HS-27A (cell line): ENCODE measurements at regions not wholly inside any gene's neighbourhood (a gene's known extent, or its start where the extent isn't known, plus 50 kb on each side); places are given as distances from the start of the nearest gene placed in this dataset.

Experiments used
- DNase-seq: peaks from one replicate; pipeline ENCODE4 v3.0.0-alpha.2; 2012; ENCODE audit warnings: low read depth, missing footprints

DNA sequence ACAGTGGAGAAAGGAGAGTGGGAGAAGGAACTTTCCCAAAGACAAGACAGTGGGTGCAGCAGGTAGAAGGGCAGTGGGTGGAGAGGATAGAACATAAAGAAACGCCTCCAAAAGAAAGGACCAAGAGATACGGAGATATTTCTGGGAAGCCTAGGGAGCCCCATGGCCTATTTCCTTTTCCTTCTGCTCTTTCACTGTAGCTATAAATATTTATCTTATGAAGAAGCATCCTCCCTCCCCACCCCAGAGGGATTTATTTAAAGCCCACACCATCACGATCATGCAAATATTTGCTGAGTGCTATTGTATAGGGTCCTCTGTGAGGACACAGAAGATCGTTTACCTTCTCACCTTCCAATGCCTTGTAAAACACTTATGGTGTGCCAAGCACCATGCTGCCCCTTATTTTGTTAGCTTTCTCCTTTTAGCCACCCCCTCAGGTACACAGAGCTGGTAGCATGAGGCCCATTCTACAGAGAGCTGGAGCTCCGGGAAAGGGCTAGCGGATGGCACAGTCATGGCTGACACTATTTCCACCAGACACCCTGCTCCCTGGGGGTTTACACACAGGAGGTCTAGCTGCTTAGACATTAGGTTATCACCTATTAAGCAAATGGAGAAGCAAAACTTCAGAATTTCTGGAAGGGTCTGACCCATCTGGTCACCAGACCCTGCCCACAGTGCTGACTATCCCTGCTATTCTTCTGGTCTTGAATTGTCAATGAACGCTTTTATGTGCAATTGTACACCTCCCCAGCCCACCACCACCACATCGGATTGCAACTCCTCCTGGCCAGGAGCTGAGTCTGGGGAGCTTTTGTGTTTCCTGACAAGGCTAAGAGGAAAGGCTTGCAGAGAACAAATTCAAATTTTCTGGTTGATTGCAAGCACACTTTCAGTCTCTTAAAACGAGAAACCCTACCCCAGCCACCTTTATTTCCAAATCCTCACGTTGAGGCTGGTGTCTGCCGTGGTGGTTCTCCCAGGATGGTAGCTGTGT lies 91.8 kb upstream of the KLF7 start:
- DNase-seq = no peak

- DNase-seq = peak; percentile 89
Measured at GRCh38 chr2:207258263-207258991, 92.7 kb upstream of the KLF7 start.

DNA sequence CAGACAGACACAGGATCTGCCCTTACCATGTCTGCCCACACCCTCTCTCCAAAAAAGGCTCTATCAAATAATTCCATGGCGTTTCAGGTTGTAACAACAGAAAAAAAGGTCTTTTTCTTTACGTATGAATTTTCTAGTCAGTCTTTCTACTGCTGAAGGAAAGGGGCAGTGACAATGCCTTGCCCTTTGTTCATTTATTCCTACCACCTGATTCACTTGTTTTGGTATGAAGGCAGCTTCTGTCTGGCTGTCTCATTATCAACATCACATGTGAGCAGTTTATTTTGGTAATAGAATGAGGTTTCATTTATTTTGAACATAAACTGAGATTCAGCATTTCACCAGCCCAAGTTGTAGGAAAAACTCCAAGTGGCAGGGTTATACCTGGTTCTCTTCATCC lies 94.3 kb upstream of the KLF7 start:
- DNase-seq = no peak

DNA sequence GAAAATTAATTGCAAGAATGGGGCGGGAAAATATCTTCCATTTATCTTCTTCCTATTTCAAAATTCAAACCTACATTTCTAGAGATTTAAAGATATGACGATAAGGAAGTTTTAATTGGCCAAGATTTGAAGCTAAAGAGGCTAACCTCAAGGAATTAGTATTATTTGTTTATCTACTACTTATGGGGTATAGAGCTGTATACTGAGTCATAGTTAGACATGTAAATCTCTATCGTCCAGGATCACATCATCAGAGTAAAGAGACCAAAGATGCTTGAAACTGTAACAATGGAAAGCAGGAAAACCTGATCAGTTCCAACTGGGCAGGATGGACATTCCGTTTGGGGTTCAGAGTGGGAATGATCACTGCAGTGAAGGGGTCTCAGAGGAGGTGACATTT lies 95.2 kb upstream of the KLF7 start:
- DNase-seq = no peak

DNA sequence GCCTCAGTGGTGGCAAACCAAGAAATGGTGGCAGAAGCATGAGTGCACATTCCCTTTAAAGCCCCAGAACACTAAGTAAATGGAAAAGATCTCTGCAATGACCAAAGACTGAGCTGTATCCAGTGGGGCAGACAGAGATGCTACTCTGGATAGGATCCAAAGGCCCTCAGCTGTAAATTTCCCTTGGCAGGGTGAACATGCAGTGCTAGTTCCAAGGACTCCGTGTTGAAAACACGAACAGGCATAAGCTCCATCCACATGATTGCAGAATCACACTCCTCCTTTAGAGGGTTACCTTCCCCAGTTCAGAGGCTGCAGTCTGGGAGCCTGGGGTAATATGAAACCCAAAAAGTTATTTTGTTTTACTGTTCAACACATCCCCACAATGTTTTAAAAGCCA lies 98.6 kb upstream of the KLF7 start:
- DNase-seq = no peak

DNA sequence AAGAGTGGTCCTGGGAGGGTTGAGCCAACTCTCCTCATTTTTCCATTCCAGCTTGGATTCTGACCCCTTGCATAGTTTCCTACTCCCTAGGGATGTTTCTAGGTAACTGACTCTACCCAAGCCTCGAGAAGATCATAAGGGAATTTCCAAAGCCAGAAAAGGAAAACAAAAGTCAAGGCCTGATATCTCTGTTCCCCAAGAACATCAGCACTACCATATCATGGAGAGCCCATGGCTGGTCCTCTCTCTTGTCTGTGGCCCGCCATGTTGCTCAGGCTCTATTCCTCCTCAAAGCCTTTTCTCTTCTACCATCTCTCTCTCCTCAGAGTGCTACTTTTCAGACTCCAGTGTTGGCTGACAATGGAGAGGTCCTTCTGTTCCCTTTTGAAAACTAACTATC lies 99.6 kb upstream of the KLF7 start:
- DNase-seq = no peak

DNA sequence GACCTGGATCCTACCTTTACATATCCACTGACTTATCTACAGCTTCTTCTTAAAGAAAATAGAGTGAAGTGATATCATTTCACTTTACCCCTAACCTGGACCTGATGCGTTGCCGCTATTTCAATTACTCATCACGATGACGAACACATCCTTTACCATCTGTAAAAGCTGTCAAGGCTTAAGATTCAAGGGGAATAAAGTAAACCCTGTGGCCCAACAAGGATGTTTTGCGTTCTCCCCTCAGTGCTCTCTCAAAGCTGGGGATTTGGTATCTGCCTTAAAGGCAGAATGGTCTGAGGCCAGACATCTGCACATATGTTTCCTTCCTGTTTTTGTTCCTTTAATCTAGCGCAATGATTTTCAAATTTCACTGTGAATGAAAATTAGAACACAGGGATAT lies 100.1 kb upstream of the KLF7 start:
- DNase-seq = no peak

DNA sequence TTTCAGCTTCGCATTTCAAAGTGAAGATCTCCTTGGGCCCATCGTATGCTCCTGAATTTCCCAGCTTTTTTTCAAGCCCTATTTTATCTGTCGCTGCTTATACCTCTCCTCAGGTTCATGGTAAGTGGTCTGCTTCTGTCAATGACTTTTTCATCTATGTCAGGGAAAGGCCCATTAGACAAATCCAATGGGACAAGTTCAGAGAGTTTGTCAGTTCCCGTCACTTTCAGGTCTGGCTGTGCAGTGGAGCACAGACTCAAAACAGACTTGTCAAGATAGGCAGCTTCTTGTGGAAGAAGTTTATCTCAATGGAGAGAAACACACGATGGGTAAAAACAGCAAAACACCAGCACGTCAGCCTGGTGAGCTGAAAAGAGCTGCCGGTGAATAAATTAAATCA lies 100.9 kb upstream of the KLF7 start:
- DNase-seq = no peak

GRCh38 chr2:207269038-207269437 lies 103.3 kb upstream of the KLF7 start:
- DNase-seq = no peak

DNA sequence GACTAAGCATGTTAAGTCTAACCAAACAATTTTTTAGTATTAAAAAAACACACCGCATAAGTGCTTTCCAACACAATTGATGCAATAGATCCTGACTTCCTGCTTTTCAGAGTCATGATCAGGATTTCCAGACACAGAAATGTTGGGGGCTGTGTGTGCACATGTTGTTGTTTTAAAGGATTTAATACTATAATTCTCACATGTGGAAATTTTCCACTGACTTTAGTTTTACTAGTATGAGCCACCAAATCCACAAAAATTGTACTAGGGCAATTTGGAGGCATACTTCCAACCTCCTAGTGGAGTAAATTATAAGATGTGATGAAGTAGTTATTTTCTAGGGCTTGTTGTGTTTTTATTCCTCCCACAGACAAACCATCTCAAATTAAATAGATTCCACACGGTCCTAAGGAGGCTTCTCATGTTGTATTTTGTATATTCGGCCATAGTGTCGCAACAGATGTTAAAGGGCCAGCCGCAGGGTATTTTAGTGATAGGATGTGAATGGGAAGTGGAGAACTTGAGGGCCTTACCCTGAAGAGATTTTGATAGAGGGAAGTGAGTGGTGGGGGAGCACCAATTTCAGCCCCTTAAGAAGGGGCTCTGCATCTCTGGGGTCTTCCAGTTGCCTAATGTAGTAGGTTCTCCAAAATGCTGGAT lies 108.9 kb upstream of the KLF7 start:
- DNase-seq = no peak

DNA sequence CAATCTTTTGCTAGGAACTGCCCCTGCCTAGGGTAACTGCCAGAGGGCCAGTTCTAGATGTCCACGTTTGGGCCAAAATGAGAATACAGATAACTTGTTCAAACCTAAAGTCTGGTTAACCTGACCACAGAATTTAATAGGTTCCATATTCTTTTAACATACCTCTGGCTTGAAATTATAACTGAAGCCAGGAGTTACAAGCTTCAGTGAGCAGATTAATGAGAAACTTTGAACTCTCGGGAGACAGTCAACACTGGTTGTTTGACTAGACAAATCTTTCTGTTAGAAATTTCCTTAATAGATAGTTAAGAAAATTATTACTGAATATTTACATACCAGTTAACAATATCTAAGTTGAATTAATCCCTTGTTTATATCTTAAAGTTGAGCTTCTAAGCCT lies 110.0 kb upstream of the KLF7 start:
- DNase-seq = no peak

- DNase-seq = no peak
Measured at GRCh38 chr2:207276248-207276647, 110.5 kb upstream of the KLF7 start.

- DNase-seq = no peak
Measured at GRCh38 chr2:207276858-207277257, 111.1 kb upstream of the KLF7 start.

- no peak for DNase-seq
Measured at GRCh38 chr2:207279520-207279919, 113.8 kb upstream of the KLF7 start.

DNA sequence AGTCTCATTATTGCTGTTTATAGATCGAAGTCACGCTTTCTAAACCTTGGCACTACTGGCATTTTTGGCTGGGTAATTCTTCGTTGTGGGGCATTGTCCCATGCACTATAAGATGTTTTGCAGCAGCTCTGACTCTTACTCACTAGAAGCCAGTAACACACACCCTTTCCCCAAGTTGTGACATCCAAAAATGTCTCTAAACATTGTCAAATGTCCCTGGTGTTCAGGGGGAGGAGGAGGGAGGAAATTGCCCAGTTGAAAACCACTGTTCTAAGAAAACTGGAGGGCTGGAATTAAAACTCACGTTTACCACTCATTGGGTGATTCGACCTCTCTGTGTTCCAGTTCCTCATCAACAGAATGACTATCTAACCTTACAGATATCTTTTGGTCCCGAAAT lies 115.7 kb upstream of the KLF7 start:
- DNase-seq = no peak

GRCh38 chr2:207282916-207283315 lies 117.2 kb upstream of the KLF7 start:
- DNase-seq = no peak

DNA sequence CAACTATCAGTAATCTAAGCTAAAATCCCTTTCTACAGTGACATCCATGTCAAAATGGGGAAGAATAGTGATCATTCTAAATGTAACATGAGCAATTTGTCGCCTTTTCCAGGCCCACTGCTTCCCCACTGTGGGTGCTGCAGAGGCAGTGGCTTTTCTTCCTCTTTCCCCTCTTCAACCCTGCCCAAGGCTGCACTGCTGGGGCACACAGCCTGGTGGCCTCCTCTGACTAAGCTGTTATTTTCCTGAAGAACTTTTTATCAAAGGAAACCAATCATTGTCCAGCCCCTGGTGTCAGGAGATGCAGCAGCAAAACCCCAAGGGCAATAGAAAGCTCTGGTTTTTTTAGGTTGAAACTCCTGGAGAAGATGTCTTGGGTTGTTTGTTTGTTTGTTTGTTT lies 117.6 kb upstream of the KLF7 start:
- no peak for DNase-seq

DNA sequence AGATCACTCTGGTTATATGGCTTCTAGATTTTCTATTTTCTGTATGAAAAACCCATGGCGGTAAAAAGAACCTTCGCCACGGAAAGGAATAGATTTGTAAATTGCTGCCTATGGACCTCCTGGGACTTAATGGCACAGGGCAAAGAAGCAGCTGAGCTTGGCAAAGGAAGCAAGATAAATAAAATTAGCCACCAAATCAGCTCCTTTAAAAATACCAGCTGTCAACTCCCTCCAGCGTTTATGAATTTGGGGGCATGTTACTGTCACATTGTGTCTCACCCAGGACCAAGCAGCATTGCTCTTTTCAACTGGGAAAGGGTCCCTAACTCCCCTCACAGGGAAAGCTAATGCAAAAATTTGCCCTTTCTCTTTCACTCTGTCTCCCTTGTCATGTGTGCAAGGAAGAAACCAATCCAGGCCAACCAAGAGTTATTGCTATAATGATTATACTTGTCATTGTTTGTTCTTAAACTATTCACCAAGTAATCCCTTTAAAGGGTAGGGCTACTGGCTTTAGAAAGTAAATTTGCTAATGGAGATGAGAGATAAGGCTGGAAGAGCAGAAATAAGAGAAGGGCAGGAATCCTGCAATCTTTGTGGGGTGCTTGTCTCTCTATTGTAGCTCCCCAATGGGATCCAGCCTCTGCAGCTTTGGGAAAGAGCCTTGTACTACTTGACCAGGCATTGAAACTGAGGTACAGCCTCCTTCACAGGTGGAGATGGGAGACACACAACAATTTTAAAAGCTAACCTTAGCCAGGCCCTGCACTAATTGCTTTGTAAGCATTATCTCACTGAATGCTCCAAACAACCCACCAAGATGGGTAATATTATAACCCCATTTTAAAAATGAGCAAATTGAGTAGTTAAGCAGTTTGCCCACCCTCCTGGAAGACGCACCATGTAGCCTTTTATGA lies 119.1 kb upstream of the KLF7 start:
- DNase-seq = no peak

DNA sequence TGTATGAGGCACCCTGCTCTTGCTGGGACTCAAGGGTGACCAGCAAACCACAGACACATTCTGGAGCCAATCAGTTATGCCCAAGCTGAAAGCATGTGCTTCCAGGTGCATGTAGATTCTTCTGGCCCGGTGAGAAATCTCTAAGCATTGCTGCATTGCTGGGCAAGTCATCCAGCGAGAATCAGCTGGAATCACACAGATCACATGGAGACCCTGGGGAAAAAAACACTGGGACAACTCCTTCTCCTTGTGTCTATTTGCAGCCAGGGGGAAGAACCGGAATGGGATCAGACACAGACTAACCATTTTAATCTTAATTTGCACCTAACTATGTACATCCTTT lies 119.7 kb upstream of the KLF7 start:
- DNase-seq = no peak

GRCh38 chr2:207286106-207286505 lies 120.4 kb upstream of the KLF7 start:
- no peak for DNase-seq

DNA sequence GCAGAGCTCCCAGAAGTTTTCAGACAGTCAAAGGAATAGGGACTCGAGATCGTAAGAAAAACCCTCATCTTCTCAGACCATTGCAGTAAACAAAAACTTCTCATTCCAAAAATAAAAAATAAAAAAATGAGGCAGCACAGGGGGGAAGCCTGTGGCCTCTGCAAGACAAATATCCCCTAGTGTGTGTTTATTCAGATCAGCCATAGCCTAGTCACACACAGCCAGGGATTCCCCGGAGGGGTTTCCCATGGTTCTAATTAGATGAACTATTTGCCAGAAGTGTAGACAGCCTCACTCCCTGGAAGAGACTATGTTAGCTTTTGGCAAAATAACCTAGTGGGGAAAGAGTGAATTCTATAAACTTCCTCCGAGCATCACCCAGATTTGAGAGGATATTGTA lies 122.9 kb upstream of the KLF7 start:
- DNase-seq = no peak
